ENCODE measurements at regions not wholly inside any gene's neighbourhood (a gene's known extent, or its start where the extent isn't known, plus 50 kb on each side); places are given as distances from the start of the nearest gene placed in this dataset.

- Histone ChIP-seq H3K27me3 (no peaks in the 10 kb centered on the region), H3K4me1 (no peaks in the 10 kb centered on the region), H3K27ac (no peak overlapping the region), H3K36me3 (no peaks in the 10 kb centered on the region), H3K9me3 (no peaks in the 10 kb centered on the region), H3K4me3 (no peak overlapping the region)
- no peak for TF ChIP-seq CTCF (IDR thresholded peaks at IDR 0.05)
- ATAC-seq (no peak), DNase-seq (no peak)
- intact Hi-C loops (cut with DNase I): no loop called here
These were observed 516.9 kb upstream of the GOLIM4 start for GRCh38 chr3:168612671-168613070.

GRCh38 chr3:168611826-168612225 is 516.1 kb upstream of the GOLIM4 start:
- DNase-seq: no peak
- Histone ChIP-seq H3K27ac (no peak overlapping the region), H3K9me3 (no peaks in the 10 kb centered on the region)

DNA sequence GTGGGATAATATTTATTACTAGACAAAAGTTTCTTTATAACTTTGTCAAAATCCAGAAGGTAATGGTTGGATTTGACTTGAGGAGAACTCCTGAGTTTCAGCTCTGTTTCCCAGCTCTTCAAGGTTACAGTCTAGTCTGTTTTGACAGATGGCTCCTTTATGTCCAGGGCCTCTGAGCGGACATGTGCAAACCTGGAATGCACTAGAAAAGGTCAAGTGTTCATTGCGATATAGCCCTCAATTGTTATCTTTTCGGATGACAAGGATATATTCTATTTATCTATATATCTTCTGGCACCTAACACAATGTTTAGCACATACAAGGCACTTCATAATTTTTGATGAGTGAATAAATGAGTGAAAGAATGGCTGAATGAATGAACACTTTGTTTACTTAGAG is 513.2 kb upstream of the GOLIM4 start:
- H3K4me3 ChIP-seq: no peak overlapping the region
- H3K27me3 ChIP-seq: no peaks in the 10 kb centered on the region
- ATAC-seq (no peak), DNase-seq (no peak)
- TF ChIP-seq CTCF (IDR thresholded peaks at IDR 0.05): no peak
- no peaks in the 10 kb centered on the region for H3K4me1 ChIP-seq
- intact Hi-C loops (cut with DNase I): no loop called here
- H3K9me3 ChIP-seq: no peaks in the 10 kb centered on the region
- no peak overlapping the region for H3K27ac ChIP-seq
- H3K36me3 ChIP-seq: no peaks in the 10 kb centered on the region

More at GRCh38 chr3:168611826-168612225, 516.1 kb upstream of the GOLIM4 start:
- intact Hi-C loops (cut with DNase I): no loop called here
- no peaks in the 10 kb centered on the region for H3K36me3 ChIP-seq
- no peak for TF ChIP-seq CTCF (IDR thresholded peaks at IDR 0.05)
- H3K4me1 ChIP-seq: no peaks in the 10 kb centered on the region
- no peaks in the 10 kb centered on the region for H3K27me3 ChIP-seq
- no peak overlapping the region for H3K4me3 ChIP-seq
- no peak for ATAC-seq

- no peaks in the 10 kb centered on the region for H3K9me3 ChIP-seq
These were observed 509.0 kb upstream of the GOLIM4 start for GRCh38 chr3:168604767-168605166.

GRCh38 chr3:168598250-168598649 is 502.5 kb upstream of the GOLIM4 start:
- H3K27me3 ChIP-seq: no peaks in the 10 kb centered on the region
- intact Hi-C loops (cut with DNase I): no loop called here
- no peak for TF ChIP-seq CTCF (IDR thresholded peaks at IDR 0.05)

More at GRCh38 chr3:168604767-168605166, 509.0 kb upstream of the GOLIM4 start:
- ATAC-seq: no peak
- H3K27me3 ChIP-seq: no peaks in the 10 kb centered on the region
- no peak for TF ChIP-seq CTCF (IDR thresholded peaks at IDR 0.05)
- no peak for DNase-seq
- intact Hi-C loops (cut with DNase I): no loop called here
- no peak overlapping the region for H3K27ac ChIP-seq
- no peaks in the 10 kb centered on the region for H3K36me3 ChIP-seq
- no peak overlapping the region for H3K4me3 ChIP-seq
- no peaks in the 10 kb centered on the region for H3K4me1 ChIP-seq

GRCh38 chr3:168596175-168596823 is 500.6 kb upstream of the GOLIM4 start:
- DNase-seq: no peak
- TF ChIP-seq CTCF (IDR thresholded peaks at IDR 0.05): no peak
- Histone ChIP-seq H3K27me3 (no peaks in the 10 kb centered on the region), H3K9me3 (no peaks in the 10 kb centered on the region), H3K4me1 (no peaks in the 10 kb centered on the region), H3K27ac (no peak overlapping the region), H3K4me3 (no peak overlapping the region), H3K36me3 (no peaks in the 10 kb centered on the region)
- no peak for ATAC-seq
- intact Hi-C loops (cut with DNase I): no loop called here

More at GRCh38 chr3:168598250-168598649, 502.5 kb upstream of the GOLIM4 start:
- Histone ChIP-seq H3K36me3 (no peaks in the 10 kb centered on the region), H3K4me1 (no peaks in the 10 kb centered on the region), H3K9me3 (no peaks in the 10 kb centered on the region), H3K4me3 (no peak overlapping the region), H3K27ac (no peak overlapping the region)
- no peak for ATAC-seq
- no peak for DNase-seq
